GM19395 (cell line): ENCODE measurements at regions not wholly inside any gene's neighbourhood (a gene's known extent, or its start where the extent isn't known, plus 50 kb on each side); places are given as distances from the start of the nearest gene placed in this dataset.

ENCODE experiments used
- ATAC-seq: cut with Tn5 transposase; IDR thresholded peaks from one replicate; pipeline ENCODE4 v1.9.1; 2021; ENCODE audit warnings: mild to moderate bottlenecking, moderate library complexity; ENCODE audit not compliant: unreplicated experiment

GRCh38 chr2:59540864-59541263 lies 1012.6 kb downstream of the BCL11A start:
- no peak for ATAC-seq

- no peak for ATAC-seq
Measured at GRCh38 chr2:59538398-59538911, 1015.0 kb downstream of the BCL11A start.

DNA sequence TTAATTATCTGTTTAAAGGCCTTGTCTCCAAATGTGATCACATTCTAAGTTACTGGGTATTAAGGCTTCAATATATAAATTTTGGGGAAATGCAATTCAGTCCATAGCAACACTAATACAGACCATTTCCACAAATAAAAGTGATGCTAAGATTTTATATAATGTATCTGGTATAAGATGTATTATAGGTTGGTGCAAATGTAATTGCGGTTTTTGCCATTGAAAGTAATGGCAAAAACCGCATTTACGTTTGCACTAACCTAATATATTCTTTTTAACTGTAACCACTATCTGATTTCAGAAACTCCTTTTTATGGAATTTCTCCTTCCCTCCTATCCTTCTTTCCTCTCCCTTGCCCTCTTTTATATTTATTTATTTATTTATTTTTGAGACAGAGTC lies 1020.6 kb downstream of the BCL11A start:
- no peak for ATAC-seq

DNA sequence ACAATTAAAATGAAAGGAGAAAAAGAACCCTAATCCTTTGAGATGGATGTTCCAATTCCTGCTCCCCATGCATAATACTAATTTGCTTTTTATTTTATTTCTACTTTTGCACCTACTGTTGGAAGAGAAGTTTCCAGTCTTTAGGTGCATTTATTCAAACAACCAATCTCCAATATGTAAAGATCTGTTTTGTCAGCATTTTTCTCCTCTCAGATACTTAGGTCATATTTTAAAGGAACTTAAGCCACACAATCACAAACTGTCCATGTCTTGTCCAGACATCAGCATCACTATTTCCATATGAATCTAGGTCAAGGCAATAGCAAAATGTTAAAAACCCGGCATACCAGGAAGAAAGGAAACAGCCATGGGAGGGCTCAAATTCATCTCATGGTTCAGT lies 1023.2 kb downstream of the BCL11A start:
- no peak for ATAC-seq

DNA sequence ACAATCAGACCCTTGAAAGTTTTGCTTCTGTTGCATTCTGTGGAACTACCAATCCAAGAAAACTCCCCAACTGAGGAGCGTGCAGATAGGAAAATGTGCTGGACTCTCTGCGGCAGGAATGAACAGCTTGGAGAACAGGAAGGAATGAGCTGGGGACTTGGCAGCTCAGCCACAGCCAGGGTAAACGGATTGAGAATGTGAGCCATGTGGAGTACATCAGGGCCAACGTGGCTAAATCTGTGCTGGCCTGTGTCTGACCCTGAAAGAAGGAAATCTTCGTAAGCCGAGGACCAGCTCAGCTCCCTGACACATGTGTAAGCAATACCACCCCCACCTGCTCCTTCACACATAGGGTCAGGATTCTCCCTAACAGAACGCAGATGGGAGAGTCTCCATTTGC lies 1023.7 kb downstream of the BCL11A start:
- no peak for ATAC-seq

DNA sequence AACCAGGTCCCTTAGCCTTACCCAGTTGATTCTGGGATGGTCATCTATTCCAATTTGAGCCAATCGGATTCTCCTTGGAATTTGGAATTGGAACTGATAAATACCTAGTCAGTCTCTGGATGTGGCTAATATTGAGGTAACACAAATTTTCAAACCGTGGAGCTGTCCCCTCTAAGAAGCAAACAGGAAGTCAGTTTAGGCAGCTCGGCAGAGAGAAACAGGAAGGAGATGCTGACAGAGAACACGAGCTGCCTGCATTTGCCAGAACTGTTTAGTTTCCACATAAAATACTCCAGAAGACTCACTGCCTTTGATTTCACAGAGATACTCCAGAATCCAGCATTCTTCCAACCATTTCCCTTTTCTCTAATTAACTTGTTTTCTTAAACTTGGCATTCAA lies 1024.9 kb downstream of the BCL11A start:
- no peak for ATAC-seq

DNA sequence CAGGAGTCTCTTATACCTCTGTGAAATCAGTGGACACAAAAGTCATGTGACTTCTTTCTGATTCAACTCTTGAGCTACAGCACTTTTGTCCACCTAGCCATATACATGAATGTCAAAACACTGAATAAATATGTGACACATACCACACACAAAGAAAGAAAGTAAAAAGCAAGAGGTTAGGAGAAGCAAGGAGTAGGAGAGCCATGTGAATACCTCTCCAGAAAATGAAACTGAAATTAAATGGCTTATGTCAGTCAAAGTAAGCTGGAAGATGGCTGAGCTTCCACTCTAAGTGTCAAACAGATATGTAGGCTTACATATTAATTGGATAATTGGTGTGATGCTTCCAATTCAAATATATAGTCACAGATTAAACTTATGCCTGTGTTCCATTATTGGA lies 1050.5 kb downstream of the BCL11A start:
- ATAC-seq = no peak

GRCh38 chr2:59490994-59491393 lies 1062.5 kb downstream of the BCL11A start:
- ATAC-seq = no peak

DNA sequence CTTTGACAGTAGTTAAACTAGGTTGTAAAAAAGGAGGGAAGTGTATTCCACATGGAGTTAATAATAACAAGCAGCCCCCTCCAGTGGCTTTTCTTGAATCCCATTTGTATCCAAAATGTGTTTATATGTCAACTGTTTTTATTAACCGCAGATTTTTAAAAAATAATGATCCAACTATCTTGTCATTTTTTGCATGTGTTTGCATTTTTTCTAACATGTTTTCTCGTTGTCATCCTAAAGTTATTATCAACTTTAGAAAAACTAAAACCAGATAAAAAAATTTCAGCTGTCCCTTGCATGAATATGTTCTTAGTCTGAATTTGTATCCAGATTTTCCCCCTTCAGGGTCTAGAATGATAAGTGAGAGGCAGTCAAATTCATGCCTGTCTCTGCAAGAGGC lies 1063.3 kb downstream of the BCL11A start:
- no peak for ATAC-seq

DNA sequence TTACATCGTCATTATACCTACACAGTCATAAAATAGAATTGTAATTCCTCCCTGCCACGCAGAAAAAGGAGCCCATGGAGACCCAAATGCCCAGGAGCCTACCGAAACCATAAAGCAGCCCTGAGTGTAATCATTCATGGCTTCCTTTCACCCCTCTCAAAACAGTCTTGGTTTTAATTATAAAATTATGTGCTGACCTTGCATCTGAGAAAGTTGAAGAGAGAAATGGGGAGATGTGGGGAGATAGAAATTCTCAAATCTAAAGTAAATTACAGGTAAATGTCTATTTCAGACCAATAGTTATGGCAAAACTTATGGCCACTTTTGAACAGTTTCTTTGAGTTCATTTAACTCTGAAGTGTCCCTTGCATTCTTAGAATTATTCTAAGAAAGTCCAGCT lies 1068.8 kb downstream of the BCL11A start:
- ATAC-seq = no peak

GRCh38 chr2:59463426-59463825 lies 1090.0 kb downstream of the BCL11A start:
- no peak for ATAC-seq

- ATAC-seq = no peak
Measured at GRCh38 chr2:59462422-59463197, 1090.8 kb downstream of the BCL11A start.

DNA sequence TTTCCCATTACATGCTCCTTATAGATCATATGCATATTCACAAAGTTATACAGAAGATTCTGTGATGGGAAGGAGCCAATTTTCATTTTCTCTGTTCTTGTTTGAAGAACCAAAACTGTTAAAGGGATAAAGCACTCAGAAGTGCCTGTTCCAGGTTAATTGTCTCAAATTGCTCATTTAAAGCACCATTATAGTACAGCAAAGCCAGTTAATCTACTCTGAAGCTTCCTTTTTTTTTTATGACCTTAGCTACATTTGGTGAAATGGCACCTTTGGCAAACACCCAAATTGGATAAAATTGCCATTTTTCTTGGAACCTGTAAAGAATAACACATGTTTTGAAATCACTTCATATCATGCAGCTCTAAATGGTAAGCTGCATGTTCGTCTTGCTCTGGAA lies 1092.3 kb downstream of the BCL11A start:
- ATAC-seq = no peak

DNA sequence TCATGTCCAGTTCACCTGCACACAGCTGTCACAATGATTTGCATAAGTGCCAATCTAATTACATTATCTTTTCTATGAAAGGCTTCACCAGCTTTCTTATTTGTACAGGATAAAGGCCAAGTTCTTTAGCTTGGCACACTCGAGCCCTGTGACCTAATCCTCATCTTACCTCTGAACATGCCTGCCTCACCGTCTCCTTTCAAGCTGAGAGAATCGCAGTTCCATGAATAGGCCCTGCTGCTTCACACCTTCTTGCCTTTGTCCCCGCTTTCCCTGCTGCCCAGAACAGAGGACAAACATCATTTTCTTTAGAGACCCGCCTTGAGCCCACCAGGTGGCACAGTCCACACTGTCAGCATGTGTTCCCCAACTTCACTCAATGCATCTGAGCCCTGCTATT lies 1094.7 kb downstream of the BCL11A start:
- no peak for ATAC-seq

GRCh38 chr2:59456285-59456684 lies 1097.2 kb downstream of the BCL11A start:
- ATAC-seq = no peak

- ATAC-seq = no peak
Measured at GRCh38 chr2:59449274-59449673, 1104.2 kb downstream of the BCL11A start.

- ATAC-seq = no peak
Measured at GRCh38 chr2:59440491-59440890, 1113.0 kb downstream of the BCL11A start.

- no peak for ATAC-seq
Measured at GRCh38 chr2:59435635-59436034, 1117.8 kb downstream of the BCL11A start.

DNA sequence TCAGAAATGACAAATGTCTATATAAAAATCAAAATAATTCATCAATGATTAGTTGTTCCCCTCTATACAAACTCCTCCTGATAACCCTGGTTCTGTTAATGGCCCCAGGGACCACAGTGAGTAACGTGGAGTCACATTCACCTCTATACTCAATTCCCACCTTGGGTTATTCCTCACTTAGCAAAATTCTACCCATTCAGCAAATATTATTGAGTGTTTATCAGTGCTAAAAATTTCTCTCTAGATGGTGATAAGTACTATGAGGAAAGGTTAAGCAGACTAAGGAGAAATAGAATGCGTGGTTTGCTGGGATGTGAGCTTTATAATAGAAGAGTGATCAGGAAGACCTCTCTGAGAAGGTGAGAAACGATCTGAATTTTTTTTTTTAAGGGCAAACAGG lies 1124.5 kb downstream of the BCL11A start:
- ATAC-seq = no peak

DNA sequence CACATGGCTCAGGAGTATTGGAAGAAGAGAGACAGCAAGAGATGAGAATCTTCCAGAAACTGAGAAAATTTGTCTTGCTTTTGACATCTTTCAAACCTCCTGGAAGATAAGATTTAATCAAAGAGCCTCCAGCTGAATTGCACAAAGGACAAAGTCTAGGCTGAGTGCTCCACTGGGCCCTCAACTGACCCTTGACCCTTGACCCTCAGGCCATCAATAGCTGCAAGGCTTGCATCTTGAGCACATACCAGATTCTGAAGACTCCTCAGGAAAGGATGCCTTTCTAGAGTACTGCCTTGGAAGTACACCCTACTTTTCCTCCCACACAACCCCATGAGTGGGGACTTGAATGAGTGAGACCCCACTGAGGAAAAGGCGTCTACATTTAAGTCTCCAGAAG lies 1125.5 kb downstream of the BCL11A start:
- no peak for ATAC-seq

DNA sequence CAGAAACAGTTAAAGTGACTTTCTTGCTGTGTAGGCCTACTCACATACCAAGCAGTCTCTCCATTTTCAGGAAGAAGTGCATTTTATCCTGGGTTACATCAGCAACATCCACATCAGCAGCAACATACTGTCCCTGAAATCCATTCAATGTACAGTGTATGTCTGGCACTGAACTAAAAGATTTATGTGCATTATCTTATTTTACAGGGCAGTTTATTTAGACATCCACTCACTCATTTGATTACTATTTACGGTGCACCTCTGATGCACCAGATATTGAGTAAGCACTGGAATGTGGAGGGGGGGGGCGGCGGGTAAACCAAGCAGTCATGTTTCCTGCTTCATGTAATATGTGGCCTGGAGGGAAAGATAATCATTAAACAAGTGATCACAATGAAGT lies 1128.2 kb downstream of the BCL11A start:
- no peak for ATAC-seq

DNA sequence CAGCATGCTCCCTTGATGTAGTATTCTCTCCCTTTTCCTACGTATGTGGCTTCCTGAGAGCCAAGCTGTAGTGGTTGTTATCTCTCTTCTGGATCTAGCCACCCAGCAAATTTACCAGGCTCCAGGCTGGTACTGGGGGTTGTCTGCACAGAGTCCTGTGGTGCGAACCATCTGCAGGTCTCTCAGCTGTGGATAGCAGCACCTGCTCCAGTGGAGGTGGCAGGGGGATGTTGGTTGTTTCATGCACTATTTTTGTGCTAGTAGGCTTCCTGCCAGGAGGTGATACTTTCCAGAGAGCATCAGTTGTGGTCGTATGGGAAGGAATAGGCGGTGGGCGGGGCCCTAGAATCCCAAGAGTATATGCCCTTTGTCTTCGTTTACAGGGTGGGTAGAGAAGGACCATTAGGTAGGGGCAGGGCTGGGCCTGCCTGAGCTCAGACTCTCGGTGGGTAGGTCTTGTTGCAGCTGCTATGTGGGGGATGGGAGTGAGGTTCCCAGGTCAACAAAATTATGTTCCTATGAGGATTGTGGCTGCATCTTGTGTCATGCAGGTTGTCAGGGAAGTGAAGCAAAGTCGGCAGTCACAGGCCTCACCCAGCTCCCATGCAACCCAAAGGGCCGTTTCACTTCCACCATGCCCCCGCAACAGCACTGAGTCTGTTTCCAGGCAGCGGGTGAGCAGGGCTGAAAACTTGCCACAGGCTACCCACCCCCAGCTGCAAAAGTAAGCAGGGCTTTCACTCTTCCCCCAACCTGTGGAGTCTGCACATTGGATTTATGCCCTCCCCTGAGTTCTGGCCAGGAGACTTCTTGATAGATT lies 1139.5 kb downstream of the BCL11A start:
- ATAC-seq = no peak
